SK-N-SH (cell line): ENCODE measurements at regions not wholly inside any gene's neighbourhood (a gene's known extent, or its start where the extent isn't known, plus 50 kb on each side); places are given as distances from the start of the nearest gene placed in this dataset.
"Not testable (repeated sequence)": the region's sequence is repeated elsewhere in the genome, so short reads cannot be mapped to it uniquely, and the experiment has no call there.

ENCODE experiments used
- CTCF ChIA-PET: fragments of 300-600, 350-600 bp; formaldehyde crosslinking; extraction: SDS; loops from one replicate; lab custom pipeline; 2021; lab: Yijun Ruan, JAX
- POLR2A ChIA-PET: fragments of 350-600 bp; sonication (Branson Sonifier 250); formaldehyde crosslinking; extraction: SDS; loops from one replicate; lab custom pipeline; 2020; ENCODE audit warnings: antibody characterized with exemption, inconsistent platforms; lab: Yijun Ruan, JAX
- DNase-seq: peaks from one replicate; pipeline ENCODE4 v3.0.0; 2012
- H2AFZ ChIP-seq: fragments of 200-600 bp; sonication (generic); 2 replicates; pipeline ENCODE4 v1.8.1; 2016; ENCODE audit warnings: antibody characterized with exemption, mild to moderate bottlenecking, low read depth
- H3F3A ChIP-seq: fragments of 200-600 bp; sonication (generic); replicated peaks from 2 replicates; pipeline ENCODE3; 2016; ENCODE audit warnings: antibody characterized with exemption, mild to moderate bottlenecking; ENCODE audit not compliant: insufficient read depth
- H3K27ac ChIP-seq, 2 experiments: fragments of 200-500 bp in 1 of 2; fragments of 200-600 bp in 1 of 2; sonication (Bioruptor generic) in 1 of 2; sonication (generic), shearing (Covaris generic) in 1 of 2; 2 replicates each; pipeline versions ENCODE4 v1.5.1 to v1.6.1; 2014 to 2016; ENCODE audit warnings: low read depth in 2 of 2, inconsistent platforms in 1 of 2, low read length in 1 of 2, mild to moderate bottlenecking in 1 of 2, mixed read lengths in 1 of 2
- H3K27me3 ChIP-seq: fragments of 200-600 bp; sonication (generic), shearing (Covaris generic); 2 replicates; pipeline ENCODE4 v1.6.1; 2016; ENCODE audit warnings: mixed run types; ENCODE audit not compliant: insufficient read depth
- H3K36me3 ChIP-seq, 2 experiments: fragments of 200-500 bp in 1 of 2; fragments of 200-600 bp in 1 of 2; sonication (Bioruptor generic) in 1 of 2; sonication (generic) in 1 of 2; replicated peaks in 1 of 2; 2 replicates each; pipeline versions ENCODE3 to v1.5.1; 2014 to 2016; ENCODE audit warnings: low read length in 1 of 2, mild to moderate bottlenecking in 1 of 2; ENCODE audit not compliant: insufficient read depth in 2 of 2, control insufficient read depth in 1 of 2
- H3K4me1 ChIP-seq, 2 experiments: fragments of 200-500 bp in 1 of 2; fragments of 200-600 bp in 1 of 2; sonication (Bioruptor generic) in 1 of 2; sonication (generic), shearing (Covaris generic) in 1 of 2; 2 replicates each; pipeline versions ENCODE4 v1.5.1 to v1.6.1; 2014 to 2016; ENCODE audit warnings: low read depth in 1 of 2, low read length in 1 of 2, mixed run types in 1 of 2; ENCODE audit not compliant: insufficient read depth in 2 of 2, control insufficient read depth in 1 of 2
- H3K4me2 ChIP-seq: fragments of 200-600 bp; sonication (generic), shearing (Covaris generic); 2 replicates; pipeline ENCODE4 v1.6.1; 2017; ENCODE audit warnings: mixed run types
- H3K4me3 ChIP-seq, 2 experiments: fragments of 200-500 bp in 1 of 2; fragments of 200-600 bp in 1 of 2; sonication (Bioruptor generic) in 1 of 2; sonication (generic), shearing (Covaris generic) in 1 of 2; 2 replicates each; pipeline versions ENCODE4 v1.5.1 to v1.8.1; 2014 to 2016; ENCODE audit warnings: low read depth in 2 of 2, inconsistent platforms in 1 of 2, low read length in 1 of 2, mild to moderate bottlenecking in 1 of 2, mixed read lengths in 1 of 2, moderate library complexity in 1 of 2
- H3K79me2 ChIP-seq: fragments of 200-600 bp; sonication (generic); 2 replicates; pipeline ENCODE4 v1.8.1; 2017; ENCODE audit warnings: mild to moderate bottlenecking; ENCODE audit not compliant: insufficient read depth
- H3K9ac ChIP-seq: fragments of 200-600 bp; sonication (generic); 2 replicates; pipeline ENCODE4 v1.6.1; 2017; ENCODE audit warnings: mixed run types
- H3K9me2 ChIP-seq: fragments of 200-600 bp; sonication (generic); 2 replicates; pipeline ENCODE4 v1.6.1; 2017; ENCODE audit warnings: mixed run types
- H3K9me3 ChIP-seq: fragments of 200-600 bp; sonication (generic); 2 replicates; pipeline ENCODE4 v1.6.1; 2017; ENCODE audit warnings: mixed run types, mild to moderate bottlenecking, moderate library complexity
- H4K20me1 ChIP-seq: fragments of 200-600 bp; sonication (generic); 2 replicates; pipeline ENCODE4 v1.6.1; 2017; ENCODE audit warnings: mild to moderate bottlenecking, mixed run types; ENCODE audit not compliant: insufficient read depth
- CHD2 ChIP-seq: fragments of 150-350 bp; IDR thresholded peaks from 2 replicates; pipeline ENCODE4 v1.6.1; 2018; ENCODE audit warnings: low read length; ENCODE audit not compliant: partially characterized antibody
- ELF1 ChIP-seq: IDR thresholded peaks from 2 replicates; pipeline ENCODE4 v1.4.0; 2012
- FOSL2 ChIP-seq: IDR thresholded peaks from 2 replicates; pipeline ENCODE4 v1.4.0; 2012; ENCODE audit warnings: low read depth, mild to moderate bottlenecking, moderate library complexity, borderline replicate concordance
- GABPA ChIP-seq: IDR thresholded peaks from 2 replicates; pipeline ENCODE4 v1.4.0; 2012; ENCODE audit warnings: low read depth, mild to moderate bottlenecking
- JUND ChIP-seq: IDR thresholded peaks from 2 replicates; pipeline ENCODE4 v1.4.0; 2012
- NRF1 ChIP-seq: IDR thresholded peaks from 2 replicates; pipeline ENCODE4 v1.6.1; 2012; ENCODE audit warnings: low read depth, mild to moderate bottlenecking, low read length
- POLR2AphosphoS5 ChIP-seq: IDR thresholded peaks from 2 replicates; pipeline ENCODE4 v1.6.1; 2012; ENCODE audit warnings: low read depth, low read length
- RFX5 ChIP-seq: IDR thresholded peaks from 2 replicates; pipeline ENCODE4 v1.6.1; 2012; ENCODE audit warnings: mild to moderate bottlenecking, improper control_type of control experiment, low read length
- SMC3 ChIP-seq: IDR thresholded peaks from 2 replicates; pipeline ENCODE4 v1.6.1; 2012; ENCODE audit warnings: low read depth, low read length, improper control_type of control experiment
- TAF1 ChIP-seq: IDR thresholded peaks from 2 replicates; pipeline ENCODE4 v1.6.1; 2012; ENCODE audit warnings: low read depth, mild to moderate bottlenecking, low read length, moderate library complexity, borderline replicate concordance
- TEAD4 ChIP-seq: IDR thresholded peaks from 2 replicates; pipeline ENCODE4 v1.4.0; 2012; ENCODE audit warnings: mild to moderate bottlenecking, borderline replicate concordance; ENCODE audit not compliant: insufficient read depth
- YY1 ChIP-seq: IDR thresholded peaks from 2 replicates; pipeline ENCODE4 v1.4.0; 2012; ENCODE audit warnings: low read depth, mild to moderate bottlenecking
- WGBS: methylation state at CpG from one replicate; pipeline ENCODE4 v1.1.6; 2017; ENCODE audit warnings: low lambda C conversion rate; 5-methylcytosine and 5-hydroxymethylcytosine counted together
- TF ChIP-seq, protein P1 (sequence below): fragments of 200-600 bp; sonication (generic); IDR thresholded peaks from 2 replicates; pipeline ENCODE4 v1.6.1; 2017; ENCODE audit warnings: antibody characterized with exemption, mild to moderate bottlenecking, moderate library complexity
- TF ChIP-seq, protein P2 (sequence below): fragments of 150-350 bp; IDR thresholded peaks from 2 replicates; pipeline ENCODE4 v1.6.1; 2016; ENCODE audit warnings: mild to moderate bottlenecking, low read depth, low read length
- TF ChIP-seq, protein P3 (sequence below): fragments of 150-350 bp; IDR thresholded peaks from 2 replicates; pipeline ENCODE4 v1.6.1; 2017; ENCODE audit warnings: antibody characterized with exemption, low read length, low read depth, borderline replicate concordance
- TF ChIP-seq, protein P4 (sequence below): IDR thresholded peaks from 2 replicates; pipeline ENCODE4; 2012
- TF ChIP-seq, protein P5 (sequence below): IDR thresholded peaks from 2 replicates; pipeline ENCODE4 v1.4.0; 2012; ENCODE audit warnings: low read depth, borderline replicate concordance

DNA sequence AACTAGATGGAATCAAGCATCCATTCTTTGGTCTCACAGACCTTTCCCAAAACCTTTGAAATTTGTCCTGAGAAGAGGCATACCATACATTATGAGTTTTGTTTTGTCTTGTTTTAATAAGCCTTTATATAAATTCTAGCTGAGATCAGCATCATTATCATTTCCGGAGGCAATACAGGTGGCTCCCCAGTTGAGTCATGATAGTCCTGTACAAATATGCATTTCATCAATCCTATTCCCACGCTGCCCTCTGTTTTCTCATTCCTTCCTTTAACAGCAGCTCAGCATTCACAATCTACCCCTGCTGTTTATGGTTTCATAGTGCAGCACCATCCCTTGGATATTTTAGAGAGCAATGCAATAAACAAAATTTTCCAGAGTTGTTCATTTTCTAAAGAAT, 216.7 kb downstream of the TXNL1 start:
- WGBS = 68% methylated on average over 2 of the region's 2 CpGs
- DNase-seq = no peak
- POLR2A ChIA-PET = no interaction called here

DNA sequence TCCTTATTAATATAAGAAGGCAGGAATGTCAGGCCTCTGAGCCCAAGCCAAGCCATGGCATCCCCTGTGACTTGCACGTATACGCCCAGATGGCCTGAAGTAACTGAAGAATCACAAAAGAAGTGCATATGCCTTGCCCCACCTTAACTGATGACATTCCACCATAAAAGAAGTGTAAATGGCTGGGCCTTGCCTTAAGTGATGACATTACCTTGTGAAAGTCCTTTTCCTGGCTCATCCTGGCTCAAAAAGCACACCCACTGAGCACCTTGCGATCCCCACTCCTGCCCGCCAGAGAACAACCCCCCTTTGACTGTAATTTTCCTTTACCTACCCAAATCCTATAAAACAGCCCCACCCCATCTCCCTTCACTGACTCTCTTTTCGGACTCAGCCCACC, 217.5 kb downstream of the TXNL1 start:
- H3K79me2 ChIP-seq, H3K4me2 ChIP-seq, H2AFZ ChIP-seq, H3K9me3 ChIP-seq, H3K4me3 ChIP-seq, POLR2A ChIA-PET, H3K4me1 ChIP-seq, H3F3A ChIP-seq, H3K9me2 ChIP-seq, H4K20me1 ChIP-seq, CTCF ChIA-PET, H3K27me3 ChIP-seq, H3K27ac ChIP-seq, DNase-seq, H3K9ac ChIP-seq, H3K36me3 ChIP-seq: not testable (repeated sequence)
- 91% methylated on average over 5 of the region's 5 CpGs for WGBS

More for the DNA sequence above, 216.7 kb downstream of the TXNL1 start:
- H3K4me3 ChIP-seq = no peak overlapping the region
- H3K4me2 ChIP-seq = no peak overlapping the region
- H4K20me1 ChIP-seq = no peaks in the 10 kb centered on the region
- H3K79me2 ChIP-seq = no peaks in the 10 kb centered on the region
- no peak for TF ChIP-seq GABPA
- no peaks in the 10 kb centered on the region for H3K9me2 ChIP-seq
- no peaks in the 10 kb centered on the region; the same call in 1 of the 2 replicates for H3K9me3 ChIP-seq
- no peaks in the 10 kb centered on the region for H3K36me3 ChIP-seq
- H3F3A ChIP-seq = no peaks in the 10 kb centered on the region
- no peak overlapping the region for H3K9ac ChIP-seq
- H3K4me1 ChIP-seq = no peaks in the 10 kb centered on the region
- no peak overlapping the region for H2AFZ ChIP-seq
- no peak overlapping the region for H3K27ac ChIP-seq
- CTCF ChIA-PET = no interaction called here
- no peaks in the 10 kb centered on the region for H3K27me3 ChIP-seq

DNA sequence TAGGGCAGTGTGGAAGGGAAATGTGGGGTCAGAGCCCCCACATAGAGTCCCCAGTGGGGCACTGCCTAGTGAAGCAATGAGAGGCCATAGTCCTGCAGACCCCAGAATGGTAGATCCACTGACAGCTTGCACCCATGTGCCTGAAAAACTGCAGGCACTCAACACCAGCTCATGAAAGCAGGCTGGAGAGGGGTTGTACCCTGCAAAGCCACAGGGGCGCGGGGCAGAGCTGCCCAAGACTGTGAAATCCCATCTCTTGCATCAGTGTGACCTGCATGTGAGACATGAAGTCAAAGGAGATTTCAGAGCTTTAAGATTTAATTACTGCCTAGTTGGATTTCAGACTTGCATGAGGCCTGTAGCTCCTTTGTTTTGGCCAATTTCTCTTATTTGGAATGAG, 224.0 kb downstream of the TXNL1 start:
- Histone ChIP-seq H3K4me3 (no peak overlapping the region), H3K9ac (no peak overlapping the region), H3K79me2 (no peaks in the 10 kb centered on the region), H3K36me3 (no peaks in the 10 kb centered on the region), H3K9me2 (no peaks in the 10 kb centered on the region), H3K27ac (no peak overlapping the region), H4K20me1 (no peaks in the 10 kb centered on the region), H2AFZ (no peak overlapping the region), H3K27me3 (no peaks in the 10 kb centered on the region), H3F3A (no peaks in the 10 kb centered on the region), H3K9me3 (no peaks in the 10 kb centered on the region), H3K4me1 (no peaks in the 10 kb centered on the region; a peak in 1 of 4 replicates), H3K4me2 (no peak overlapping the region)
- no peak for DNase-seq
- ChIA-PET CTCF (interaction anchor here (0.6 kb wide), 1 partner anchor 121 kb away, joined by 3 read pairs; no protein-coding TSS in a partner anchor), POLR2A (no interaction called here)
- TF ChIP-seq, protein P1, sequence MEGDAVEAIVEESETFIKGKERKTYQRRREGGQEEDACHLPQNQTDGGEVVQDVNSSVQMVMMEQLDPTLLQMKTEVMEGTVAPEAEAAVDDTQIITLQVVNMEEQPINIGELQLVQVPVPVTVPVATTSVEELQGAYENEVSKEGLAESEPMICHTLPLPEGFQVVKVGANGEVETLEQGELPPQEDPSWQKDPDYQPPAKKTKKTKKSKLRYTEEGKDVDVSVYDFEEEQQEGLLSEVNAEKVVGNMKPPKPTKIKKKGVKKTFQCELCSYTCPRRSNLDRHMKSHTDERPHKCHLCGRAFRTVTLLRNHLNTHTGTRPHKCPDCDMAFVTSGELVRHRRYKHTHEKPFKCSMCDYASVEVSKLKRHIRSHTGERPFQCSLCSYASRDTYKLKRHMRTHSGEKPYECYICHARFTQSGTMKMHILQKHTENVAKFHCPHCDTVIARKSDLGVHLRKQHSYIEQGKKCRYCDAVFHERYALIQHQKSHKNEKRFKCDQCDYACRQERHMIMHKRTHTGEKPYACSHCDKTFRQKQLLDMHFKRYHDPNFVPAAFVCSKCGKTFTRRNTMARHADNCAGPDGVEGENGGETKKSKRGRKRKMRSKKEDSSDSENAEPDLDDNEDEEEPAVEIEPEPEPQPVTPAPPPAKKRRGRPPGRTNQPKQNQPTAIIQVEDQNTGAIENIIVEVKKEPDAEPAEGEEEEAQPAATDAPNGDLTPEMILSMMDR = no peak
- TF ChIP-seq NRF1 = no peak
- TF ChIP-seq, protein P2, sequence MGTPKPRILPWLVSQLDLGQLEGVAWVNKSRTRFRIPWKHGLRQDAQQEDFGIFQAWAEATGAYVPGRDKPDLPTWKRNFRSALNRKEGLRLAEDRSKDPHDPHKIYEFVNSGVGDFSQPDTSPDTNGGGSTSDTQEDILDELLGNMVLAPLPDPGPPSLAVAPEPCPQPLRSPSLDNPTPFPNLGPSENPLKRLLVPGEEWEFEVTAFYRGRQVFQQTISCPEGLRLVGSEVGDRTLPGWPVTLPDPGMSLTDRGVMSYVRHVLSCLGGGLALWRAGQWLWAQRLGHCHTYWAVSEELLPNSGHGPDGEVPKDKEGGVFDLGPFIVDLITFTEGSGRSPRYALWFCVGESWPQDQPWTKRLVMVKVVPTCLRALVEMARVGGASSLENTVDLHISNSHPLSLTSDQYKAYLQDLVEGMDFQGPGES = no peak
- TF ChIP-seq JUND = no peak
- TF ChIP-seq TEAD4 = no peak
- TF ChIP-seq, protein P3, sequence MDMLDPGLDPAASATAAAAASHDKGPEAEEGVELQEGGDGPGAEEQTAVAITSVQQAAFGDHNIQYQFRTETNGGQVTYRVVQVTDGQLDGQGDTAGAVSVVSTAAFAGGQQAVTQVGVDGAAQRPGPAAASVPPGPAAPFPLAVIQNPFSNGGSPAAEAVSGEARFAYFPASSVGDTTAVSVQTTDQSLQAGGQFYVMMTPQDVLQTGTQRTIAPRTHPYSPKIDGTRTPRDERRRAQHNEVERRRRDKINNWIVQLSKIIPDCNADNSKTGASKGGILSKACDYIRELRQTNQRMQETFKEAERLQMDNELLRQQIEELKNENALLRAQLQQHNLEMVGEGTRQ = no peak
- TF ChIP-seq SMC3 = no peak
- no peak for TF ChIP-seq TAF1
- no peak for TF ChIP-seq CHD2
- no peak for TF ChIP-seq YY1
- TF ChIP-seq GABPA = no peak
- TF ChIP-seq, protein P4, sequence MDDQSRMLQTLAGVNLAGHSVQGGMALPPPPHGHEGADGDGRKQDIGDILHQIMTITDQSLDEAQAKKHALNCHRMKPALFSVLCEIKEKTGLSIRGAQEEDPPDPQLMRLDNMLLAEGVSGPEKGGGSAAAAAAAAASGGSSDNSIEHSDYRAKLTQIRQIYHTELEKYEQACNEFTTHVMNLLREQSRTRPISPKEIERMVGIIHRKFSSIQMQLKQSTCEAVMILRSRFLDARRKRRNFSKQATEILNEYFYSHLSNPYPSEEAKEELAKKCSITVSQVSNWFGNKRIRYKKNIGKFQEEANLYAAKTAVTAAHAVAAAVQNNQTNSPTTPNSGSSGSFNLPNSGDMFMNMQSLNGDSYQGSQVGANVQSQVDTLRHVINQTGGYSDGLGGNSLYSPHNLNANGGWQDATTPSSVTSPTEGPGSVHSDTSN = no peak
- TF ChIP-seq FOSL2 = no peak
- TF ChIP-seq POLR2AphosphoS5 = no peak
- TF ChIP-seq, protein P5, sequence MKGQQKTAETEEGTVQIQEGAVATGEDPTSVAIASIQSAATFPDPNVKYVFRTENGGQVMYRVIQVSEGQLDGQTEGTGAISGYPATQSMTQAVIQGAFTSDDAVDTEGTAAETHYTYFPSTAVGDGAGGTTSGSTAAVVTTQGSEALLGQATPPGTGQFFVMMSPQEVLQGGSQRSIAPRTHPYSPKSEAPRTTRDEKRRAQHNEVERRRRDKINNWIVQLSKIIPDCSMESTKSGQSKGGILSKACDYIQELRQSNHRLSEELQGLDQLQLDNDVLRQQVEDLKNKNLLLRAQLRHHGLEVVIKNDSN = no peak
- TF ChIP-seq ELF1 = no peak
- TF ChIP-seq RFX5 = no peak
- 39% methylated on average over 2 of the region's 2 CpGs for WGBS
